Panc1 (cell line): ENCODE measurements at regions not wholly inside any gene's neighbourhood (a gene's known extent, or its start where the extent isn't known, plus 50 kb on each side); places are given as distances from the start of the nearest gene placed in this dataset.

Experiments used
- ATAC-seq: fragments of 200-7000 bp; cut with Tn5 transposase; 2 replicates; pipeline ENCODE4 v1.9.1; 2020; ENCODE audit warnings: mild to moderate bottlenecking, moderate library complexity
- BruUV-seq: library from RNA; stranded (reverse); fragments of 400-500 nt; replicated peaks from 2 replicates; lab custom pipeline; 2021; lab: Mats Ljungman, UMichigan
- CTCF ChIA-PET: fragments of 300-600 bp; sonication (Branson Sonifier 250); formaldehyde crosslinking; loops from one replicate; lab custom pipeline; 2022; ENCODE audit warnings: antibody characterized with exemption; lab: Charles Lee
- POLR2A ChIA-PET: fragments of 300-600 bp; sonication (Branson Sonifier 250); formaldehyde crosslinking; loops from one replicate; lab custom pipeline; 2022; ENCODE audit warnings: antibody characterized with exemption; lab: Charles Lee
- DNase-seq: peaks from one replicate; pipeline ENCODE4 v3.0.0-alpha.2; 2010; ENCODE audit warnings: low read depth, low spot score
- H3K27ac ChIP-seq: 2 replicates; pipeline ENCODE4 v1.5.1; 2011; ENCODE audit warnings: mild to moderate bottlenecking, low read length, inconsistent platforms
- H3K27me3 ChIP-seq: fragments of 200-500 bp; sonication (Bioruptor generic); 2 replicates; pipeline ENCODE4 v1.6.0; 2014; ENCODE audit warnings: low read length, inconsistent platforms; ENCODE audit not compliant: control insufficient read depth, insufficient read depth
- H3K36me3 ChIP-seq: fragments of 200-500 bp; sonication (Bioruptor generic); 2 replicates; pipeline ENCODE4 v1.5.1; 2014; ENCODE audit warnings: inconsistent platforms, mild to moderate bottlenecking, low read length, moderate library complexity; ENCODE audit not compliant: control insufficient read depth, insufficient read depth
- H3K4me1 ChIP-seq: 2 replicates; pipeline ENCODE4 v1.5.1; 2011; ENCODE audit warnings: inconsistent platforms, mild to moderate bottlenecking, low read length, moderate library complexity; ENCODE audit not compliant: control insufficient read depth, insufficient read depth
- H3K4me3 ChIP-seq, 2 experiments: 2 replicates each; pipeline ENCODE4 v1.5.1; 2011 to 2012; ENCODE audit warnings: low read depth in 2 of 2, low read length in 2 of 2, mild to moderate bottlenecking in 2 of 2, inconsistent platforms in 1 of 2, moderate library complexity in 1 of 2
- H3K9me3 ChIP-seq: fragments of 200-500 bp; sonication (Bioruptor generic); 2 replicates; pipeline ENCODE4 v1.5.1; 2014; ENCODE audit warnings: low read depth, mild to moderate bottlenecking, inconsistent platforms, low read length, moderate library complexity; ENCODE audit not compliant: control insufficient read depth, insufficient read depth
- POLR2AphosphoS5 ChIP-seq: IDR thresholded peaks from 2 replicates; pipeline ENCODE4 v1.6.1; 2012; ENCODE audit warnings: mild to moderate bottlenecking, low read depth, low read length, moderate library complexity
- SIN3A ChIP-seq: IDR thresholded peaks from 2 replicates; pipeline ENCODE4 v1.6.1; 2012; ENCODE audit warnings: low read depth, mild to moderate bottlenecking, low read length, moderate library complexity, borderline replicate concordance; ENCODE audit not compliant: insufficient read depth
- TCF7L2 ChIP-seq: IDR thresholded peaks from 2 replicates; pipeline ENCODE4 v1.6.1; 2011; ENCODE audit warnings: mild to moderate bottlenecking, low read depth, low read length, inconsistent platforms
- in situ Hi-C: cut with HindIII; loops from 2 replicates; pipeline ENCODE4 v1.10.0; 2016; ENCODE audit warnings: low sequenced_read_pairs, low pct_unique_long_range_greater_than_20kb
- intact Hi-C: fragments of 100-400 bp; cut with micrococcal nuclease; formaldehyde crosslinking; loops from one replicate; pipeline ENCODE4 v1.10.0; 2022; ENCODE audit not compliant: unreplicated experiment
- TF ChIP-seq, protein P1 (sequence below), 2 experiments: IDR thresholded peaks; 2 replicates each; pipeline ENCODE4 v1.6.1; 2011 to 2012; ENCODE audit warnings: low read depth in 2 of 2, control low read depth in 1 of 2, low read length in 1 of 2, mild to moderate bottlenecking in 1 of 2, moderate library complexity in 1 of 2; ENCODE audit not compliant: insufficient read depth in 1 of 2
- TF ChIP-seq, protein P2 (sequence below): fragments of 450-650 bp; IDR thresholded peaks from 2 replicates; pipeline ENCODE4 v1.5.1; 2017; ENCODE audit warnings: mild to moderate bottlenecking

DNA sequence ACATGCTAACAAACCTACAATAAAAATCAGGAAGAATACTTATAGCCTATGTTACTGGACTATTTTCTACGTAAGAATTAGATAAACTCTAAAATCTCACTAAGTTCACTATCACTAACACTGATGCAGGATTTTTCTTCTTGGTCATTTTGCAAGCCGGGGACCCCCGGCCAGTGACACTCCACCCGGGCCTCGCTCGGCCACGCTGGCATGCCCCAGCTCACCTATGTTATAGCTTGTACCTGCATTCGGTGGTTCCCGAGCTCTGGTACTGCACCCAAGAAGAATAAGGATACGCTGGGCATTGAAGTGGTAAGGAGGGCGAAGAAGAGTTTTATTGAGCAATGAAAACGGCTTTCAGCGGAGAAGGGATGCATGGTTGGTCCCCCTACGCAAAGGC, 245.3 kb upstream of the NBEA start:
- intact Hi-C loops: no loop called here
- CTCF ChIA-PET: no interaction called here

DNA sequence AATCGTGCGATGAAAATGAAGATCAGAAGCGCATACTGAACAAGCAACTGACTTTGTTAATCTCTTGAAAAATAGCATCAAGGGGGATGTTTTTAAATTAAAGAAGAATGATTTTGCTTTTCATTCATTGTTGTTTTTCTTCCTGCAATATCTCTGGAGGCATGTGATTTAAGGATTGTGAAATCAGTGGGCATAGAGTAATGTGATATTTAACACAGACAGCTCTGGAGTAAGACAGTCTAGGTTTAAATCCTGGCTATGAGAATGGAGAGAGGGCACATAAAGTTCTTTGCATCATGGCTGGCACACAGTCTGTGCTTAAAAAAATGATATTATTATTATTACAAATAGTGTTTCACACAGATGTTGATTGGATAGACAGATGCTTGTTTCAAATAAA, 243.1 kb upstream of the NBEA start:
- in situ Hi-C loops: no loop called here

More for the DNA sequence above, 245.3 kb upstream of the NBEA start:
- TF ChIP-seq SIN3A (no peak), POLR2AphosphoS5 (no peak), TCF7L2 (no peak)
- TF ChIP-seq, protein P1, sequence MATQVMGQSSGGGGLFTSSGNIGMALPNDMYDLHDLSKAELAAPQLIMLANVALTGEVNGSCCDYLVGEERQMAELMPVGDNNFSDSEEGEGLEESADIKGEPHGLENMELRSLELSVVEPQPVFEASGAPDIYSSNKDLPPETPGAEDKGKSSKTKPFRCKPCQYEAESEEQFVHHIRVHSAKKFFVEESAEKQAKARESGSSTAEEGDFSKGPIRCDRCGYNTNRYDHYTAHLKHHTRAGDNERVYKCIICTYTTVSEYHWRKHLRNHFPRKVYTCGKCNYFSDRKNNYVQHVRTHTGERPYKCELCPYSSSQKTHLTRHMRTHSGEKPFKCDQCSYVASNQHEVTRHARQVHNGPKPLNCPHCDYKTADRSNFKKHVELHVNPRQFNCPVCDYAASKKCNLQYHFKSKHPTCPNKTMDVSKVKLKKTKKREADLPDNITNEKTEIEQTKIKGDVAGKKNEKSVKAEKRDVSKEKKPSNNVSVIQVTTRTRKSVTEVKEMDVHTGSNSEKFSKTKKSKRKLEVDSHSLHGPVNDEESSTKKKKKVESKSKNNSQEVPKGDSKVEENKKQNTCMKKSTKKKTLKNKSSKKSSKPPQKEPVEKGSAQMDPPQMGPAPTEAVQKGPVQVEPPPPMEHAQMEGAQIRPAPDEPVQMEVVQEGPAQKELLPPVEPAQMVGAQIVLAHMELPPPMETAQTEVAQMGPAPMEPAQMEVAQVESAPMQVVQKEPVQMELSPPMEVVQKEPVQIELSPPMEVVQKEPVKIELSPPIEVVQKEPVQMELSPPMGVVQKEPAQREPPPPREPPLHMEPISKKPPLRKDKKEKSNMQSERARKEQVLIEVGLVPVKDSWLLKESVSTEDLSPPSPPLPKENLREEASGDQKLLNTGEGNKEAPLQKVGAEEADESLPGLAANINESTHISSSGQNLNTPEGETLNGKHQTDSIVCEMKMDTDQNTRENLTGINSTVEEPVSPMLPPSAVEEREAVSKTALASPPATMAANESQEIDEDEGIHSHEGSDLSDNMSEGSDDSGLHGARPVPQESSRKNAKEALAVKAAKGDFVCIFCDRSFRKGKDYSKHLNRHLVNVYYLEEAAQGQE (IDR thresholded peaks at IDR 0.05; ENCODE audit: insufficient read depth in 1 of 2, low read depth in 2 of 2, low read length in 1 of 2): no peak
- TF ChIP-seq, protein P2, sequence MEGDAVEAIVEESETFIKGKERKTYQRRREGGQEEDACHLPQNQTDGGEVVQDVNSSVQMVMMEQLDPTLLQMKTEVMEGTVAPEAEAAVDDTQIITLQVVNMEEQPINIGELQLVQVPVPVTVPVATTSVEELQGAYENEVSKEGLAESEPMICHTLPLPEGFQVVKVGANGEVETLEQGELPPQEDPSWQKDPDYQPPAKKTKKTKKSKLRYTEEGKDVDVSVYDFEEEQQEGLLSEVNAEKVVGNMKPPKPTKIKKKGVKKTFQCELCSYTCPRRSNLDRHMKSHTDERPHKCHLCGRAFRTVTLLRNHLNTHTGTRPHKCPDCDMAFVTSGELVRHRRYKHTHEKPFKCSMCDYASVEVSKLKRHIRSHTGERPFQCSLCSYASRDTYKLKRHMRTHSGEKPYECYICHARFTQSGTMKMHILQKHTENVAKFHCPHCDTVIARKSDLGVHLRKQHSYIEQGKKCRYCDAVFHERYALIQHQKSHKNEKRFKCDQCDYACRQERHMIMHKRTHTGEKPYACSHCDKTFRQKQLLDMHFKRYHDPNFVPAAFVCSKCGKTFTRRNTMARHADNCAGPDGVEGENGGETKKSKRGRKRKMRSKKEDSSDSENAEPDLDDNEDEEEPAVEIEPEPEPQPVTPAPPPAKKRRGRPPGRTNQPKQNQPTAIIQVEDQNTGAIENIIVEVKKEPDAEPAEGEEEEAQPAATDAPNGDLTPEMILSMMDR: no peak
- DNase-seq (no peak), ATAC-seq (no peak)
- POLR2A ChIA-PET: no interaction called here
- no peak overlapping the region for H3K27ac ChIP-seq
- no peaks in the 10 kb centered on the region for H3K36me3 ChIP-seq
- no peaks in the 10 kb centered on the region for H3K4me1 ChIP-seq
- BruUV-seq: no TSS peak
- H3K27me3 ChIP-seq: no peaks in the 10 kb centered on the region
- H3K4me3 ChIP-seq: no peak overlapping the region
- no peaks in the 10 kb centered on the region for H3K9me3 ChIP-seq
- in situ Hi-C loops: no loop called here

More for the DNA sequence above, 243.1 kb upstream of the NBEA start:
- no peaks in the 10 kb centered on the region for H3K9me3 ChIP-seq
- TF ChIP-seq, protein P1 (IDR thresholded peaks at IDR 0.05; ENCODE audit: insufficient read depth in 1 of 2, low read depth in 2 of 2, low read length in 1 of 2): no peak
- no peak for TF ChIP-seq SIN3A
- TF ChIP-seq TCF7L2: no peak
- no peak for TF ChIP-seq POLR2AphosphoS5
- TF ChIP-seq, protein P2: no peak
- intact Hi-C loops: no loop called here
- H3K4me3 ChIP-seq: no peak overlapping the region
- no TSS peak for BruUV-seq
- POLR2A ChIA-PET: no interaction called here
- no peaks in the 10 kb centered on the region for H3K4me1 ChIP-seq
- ATAC-seq (no peak), DNase-seq (no peak)
- CTCF ChIA-PET: no interaction called here
- no peaks in the 10 kb centered on the region for H3K27me3 ChIP-seq
- H3K36me3 ChIP-seq: no peaks in the 10 kb centered on the region
- H3K27ac ChIP-seq: no peak overlapping the region
